ENCODE measurements at regions not wholly inside any gene's neighbourhood (a gene's known extent, or its start where the extent isn't known, plus 50 kb on each side); places are given as distances from the start of the nearest gene placed in this dataset.

DNA sequence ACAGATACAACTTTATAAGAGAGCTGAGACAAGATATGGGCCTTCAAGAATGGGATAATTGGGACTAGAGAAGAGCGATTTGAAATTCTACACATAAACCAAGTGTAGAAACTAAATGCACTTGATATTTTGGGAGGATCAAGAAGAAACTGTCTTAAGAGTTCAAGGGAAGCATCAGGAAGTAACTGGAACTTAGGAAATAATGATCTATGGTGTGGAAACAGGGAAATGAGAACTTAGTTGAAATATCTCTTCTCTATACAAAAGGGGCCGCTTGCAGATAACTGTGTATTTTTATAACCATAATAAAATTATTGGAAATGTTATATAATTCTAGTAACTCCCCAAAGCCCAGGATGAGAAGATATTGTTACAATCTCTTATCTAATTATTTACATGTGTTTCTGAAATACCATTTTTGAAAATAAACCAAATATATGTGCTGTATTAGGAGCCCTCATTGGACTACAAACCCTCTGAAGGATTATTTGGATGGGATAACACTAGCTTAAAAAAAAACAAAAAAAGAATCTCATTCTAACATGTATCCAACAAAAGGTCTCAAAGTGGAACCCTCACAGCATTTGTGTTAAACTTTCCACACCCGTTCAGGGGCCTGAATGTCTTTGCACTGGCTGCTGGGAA is 84.7 kb upstream of the FLRT2 start:
- no peaks in the 10 kb centered on the region for H3K27me3 Mint-ChIP-seq
- no peak overlapping the region for H3K27ac Mint-ChIP-seq

GRCh38 chr14:85447883-85448282 is 82.1 kb upstream of the FLRT2 start:
- ATAC-seq: no peak
- no peaks in the 10 kb centered on the region for H3K27me3 Mint-ChIP-seq
- H3K4me1 Mint-ChIP-seq: no peaks in the 10 kb centered on the region
- no peak overlapping the region for H3K27ac Mint-ChIP-seq
- no peaks in the 10 kb centered on the region for H3K36me3 Mint-ChIP-seq
- no peak overlapping the region for H3K4me3 Mint-ChIP-seq
- peaks cover 3% of the 10 kb centered on the region for H3K9me3 Mint-ChIP-seq

More for the DNA sequence above, 84.7 kb upstream of the FLRT2 start:
- peaks cover 3% of the 10 kb centered on the region for H3K9me3 Mint-ChIP-seq
- ATAC-seq: no peak
- no peaks in the 10 kb centered on the region for H3K36me3 Mint-ChIP-seq
- no peaks in the 10 kb centered on the region for H3K4me1 Mint-ChIP-seq
- no peak overlapping the region for H3K4me3 Mint-ChIP-seq

DNA sequence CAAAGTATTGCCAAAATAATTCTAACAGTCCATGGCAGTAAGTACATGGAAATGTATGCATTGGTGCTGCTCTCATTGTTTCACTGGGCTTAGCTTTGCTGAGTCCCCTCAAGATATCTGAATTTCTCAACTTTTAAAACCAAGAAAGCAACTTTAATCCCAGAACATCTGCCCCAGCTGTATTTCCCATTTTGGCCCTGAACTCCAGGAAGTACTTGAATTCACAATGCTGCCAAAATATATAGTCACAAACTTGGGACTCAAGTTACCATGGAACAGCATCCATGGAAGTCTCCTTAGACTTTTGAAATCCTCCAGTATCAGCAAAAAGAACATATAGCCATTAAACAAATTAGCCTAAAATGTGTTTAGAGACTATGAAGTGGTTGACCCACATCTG is 78.5 kb upstream of the FLRT2 start:
- Mint-ChIP-seq H3K27ac (no peak overlapping the region), H3K36me3 (no peaks in the 10 kb centered on the region), H3K4me1 (no peaks in the 10 kb centered on the region), H3K4me3 (no peak overlapping the region), H3K9me3 (peaks cover 3% of the 10 kb centered on the region), H3K27me3 (no peaks in the 10 kb centered on the region)
- ATAC-seq: no peak

DNA sequence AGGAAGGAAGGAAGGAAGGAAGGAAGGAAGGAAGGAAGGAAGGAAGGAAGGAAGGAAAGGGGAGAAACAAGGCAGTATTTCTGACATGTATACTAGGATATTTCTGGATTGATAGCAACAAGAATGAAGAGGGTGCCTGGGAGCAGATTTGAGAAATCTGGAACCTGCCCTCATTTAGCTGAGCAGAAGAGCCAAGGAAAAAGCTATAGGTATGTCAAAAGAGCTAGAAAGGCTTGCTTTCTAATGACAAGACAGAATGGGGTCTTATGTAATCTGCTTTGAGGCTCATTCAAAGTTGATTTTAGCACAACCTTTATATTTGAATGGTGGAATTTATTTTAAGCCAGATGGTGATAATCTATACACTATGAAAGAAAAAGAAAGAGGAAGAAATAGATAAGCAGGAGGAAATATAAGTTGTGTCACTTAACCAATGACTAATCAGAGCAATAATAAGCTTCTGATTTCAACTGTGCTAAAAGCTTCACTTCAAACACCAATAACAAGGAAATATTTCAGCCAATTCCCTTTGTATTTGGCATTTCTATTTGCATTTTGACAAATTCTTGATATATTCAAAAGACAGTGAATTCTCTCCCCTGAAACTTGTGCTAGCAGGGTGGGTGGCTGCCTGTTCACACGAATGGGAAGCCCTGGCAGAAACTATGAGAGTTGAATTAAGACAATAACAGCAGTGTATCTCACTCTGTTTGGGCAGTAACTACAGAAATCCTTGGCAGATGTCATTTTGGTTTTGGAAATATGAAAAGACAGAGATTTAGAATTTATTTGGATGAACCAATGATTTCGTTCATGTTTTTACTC is 76.3 kb upstream of the FLRT2 start:
- Mint-ChIP-seq H3K4me3 (no peak overlapping the region), H3K36me3 (no peaks in the 10 kb centered on the region), H3K27ac (no peak overlapping the region), H3K27me3 (no peaks in the 10 kb centered on the region), H3K4me1 (no peaks in the 10 kb centered on the region), H3K9me3 (peaks cover 3% of the 10 kb centered on the region)
- ATAC-seq: no peak

GRCh38 chr14:85454226-85454813 is 75.6 kb upstream of the FLRT2 start:
- ATAC-seq: no peak
- Mint-ChIP-seq H3K4me3 (no peak overlapping the region), H3K4me1 (no peaks in the 10 kb centered on the region), H3K27ac (no peak overlapping the region), H3K27me3 (no peaks in the 10 kb centered on the region), H3K36me3 (no peaks in the 10 kb centered on the region), H3K9me3 (peaks cover 3% of the 10 kb centered on the region)

DNA sequence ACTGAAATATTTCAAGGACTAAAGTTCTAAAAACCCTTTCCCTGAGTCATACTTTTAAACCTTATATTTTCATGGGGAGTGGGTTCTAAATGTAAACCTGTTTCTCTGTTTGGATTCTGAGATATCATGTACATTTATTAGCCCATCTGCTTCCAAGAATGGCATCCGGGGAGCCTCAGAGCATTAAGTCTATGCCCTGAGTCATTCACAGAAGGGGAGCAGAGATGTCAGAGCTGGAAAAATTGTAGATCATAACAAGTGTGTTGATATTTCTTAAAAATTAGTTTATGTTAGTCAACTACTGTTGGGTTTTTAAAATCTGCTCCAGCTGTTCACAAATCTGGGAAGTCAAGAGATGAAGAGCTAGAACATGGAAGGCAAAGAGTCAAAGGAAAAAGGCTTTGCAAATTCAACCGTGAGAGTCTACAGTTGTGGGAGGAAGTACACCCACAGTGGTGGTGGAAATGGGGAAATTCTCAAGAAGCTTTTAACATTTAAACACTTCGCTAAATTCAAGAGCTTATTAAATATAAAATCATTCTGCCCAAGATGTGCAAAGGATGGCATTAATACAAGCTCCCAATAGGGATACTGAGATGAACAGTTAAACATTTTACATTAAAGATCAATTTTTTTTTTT is 70.5 kb upstream of the FLRT2 start:
- no peaks in the 10 kb centered on the region for H3K27me3 Mint-ChIP-seq
- H3K27ac Mint-ChIP-seq: no peak overlapping the region
- ATAC-seq: no peak
- no peaks in the 10 kb centered on the region for H3K36me3 Mint-ChIP-seq
- H3K4me3 Mint-ChIP-seq: no peak overlapping the region
- H3K4me1 Mint-ChIP-seq: no peaks in the 10 kb centered on the region
- no peaks in the 10 kb centered on the region for H3K9me3 Mint-ChIP-seq

GRCh38 chr14:85461432-85462133 is 68.4 kb upstream of the FLRT2 start:
- Mint-ChIP-seq H3K27me3 (no peaks in the 10 kb centered on the region), H3K27ac (no peak overlapping the region), H3K4me1 (no peaks in the 10 kb centered on the region), H3K36me3 (no peaks in the 10 kb centered on the region), H3K4me3 (no peak overlapping the region), H3K9me3 (peaks cover 5% of the 10 kb centered on the region)
- ATAC-seq: no peak

GRCh38 chr14:85463512-85463911 is 66.4 kb upstream of the FLRT2 start:
- Mint-ChIP-seq H3K36me3 (no peaks in the 10 kb centered on the region), H3K9me3 (peaks cover 11% of the 10 kb centered on the region), H3K27me3 (no peaks in the 10 kb centered on the region), H3K4me1 (no peaks in the 10 kb centered on the region), H3K4me3 (no peak overlapping the region), H3K27ac (no peak overlapping the region)
- no peak for ATAC-seq

DNA sequence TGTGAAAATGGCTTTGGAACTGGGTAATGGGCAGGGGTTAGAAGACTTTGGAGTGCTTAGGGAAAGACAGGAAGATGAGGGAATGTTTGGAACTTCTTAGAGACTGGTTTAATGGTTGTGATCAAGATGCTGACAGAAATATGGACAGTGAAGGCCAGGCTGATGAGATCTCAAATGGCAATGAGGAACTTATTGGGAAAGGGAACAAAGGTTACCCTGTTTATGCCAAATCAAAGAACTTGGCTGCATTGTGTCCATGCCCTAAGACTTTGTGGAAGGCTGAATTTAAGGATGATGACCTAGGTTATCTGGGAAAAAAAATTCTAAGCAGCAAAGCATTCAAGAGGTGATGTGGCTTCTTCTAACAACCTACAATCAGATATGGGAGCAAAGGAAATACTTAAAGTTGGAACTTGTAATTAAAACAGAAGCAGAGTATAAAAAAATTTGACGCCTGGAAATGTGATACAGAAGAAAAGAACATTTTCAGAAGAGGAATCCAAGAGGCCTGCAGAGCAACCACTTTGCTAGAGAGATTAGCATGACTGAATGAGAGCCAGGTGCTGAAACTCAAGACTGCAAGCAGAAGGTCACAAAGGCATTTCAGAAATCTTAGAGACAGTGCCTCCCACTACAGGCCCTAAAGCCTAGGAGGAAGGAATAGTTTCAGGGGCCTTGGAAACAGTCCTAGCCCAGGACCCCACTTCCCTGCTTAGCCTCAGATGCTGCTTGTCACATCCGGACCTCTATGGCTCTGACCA is 65.6 kb upstream of the FLRT2 start:
- Mint-ChIP-seq H3K9me3 (peaks cover 11% of the 10 kb centered on the region), H3K27ac (no peak overlapping the region), H3K27me3 (no peaks in the 10 kb centered on the region), H3K36me3 (no peaks in the 10 kb centered on the region), H3K4me3 (no peak overlapping the region), H3K4me1 (no peaks in the 10 kb centered on the region)
- ATAC-seq: no peak

DNA sequence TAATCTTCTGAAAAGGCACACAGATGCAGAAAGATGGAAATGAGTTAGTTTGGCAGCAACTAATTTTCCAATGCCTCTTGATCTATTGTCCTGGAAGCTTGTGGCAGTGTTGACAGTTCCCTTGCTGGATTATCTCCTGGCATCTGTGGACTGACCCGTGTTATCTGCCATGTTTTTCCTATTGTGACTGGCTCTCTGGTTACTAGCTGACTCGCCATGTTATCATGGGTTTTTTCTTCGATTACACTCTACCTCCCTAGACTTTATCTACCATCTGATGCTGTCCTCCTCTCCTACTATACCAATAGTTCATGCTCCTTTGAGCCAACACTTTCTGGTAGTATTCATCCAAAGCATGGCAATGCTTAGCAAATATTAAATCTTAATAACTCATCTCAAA is 63.3 kb upstream of the FLRT2 start:
- Mint-ChIP-seq H3K9me3 (peaks cover 11% of the 10 kb centered on the region), H3K36me3 (no peaks in the 10 kb centered on the region), H3K4me3 (no peak overlapping the region), H3K27ac (no peak overlapping the region), H3K4me1 (no peaks in the 10 kb centered on the region), H3K27me3 (no peaks in the 10 kb centered on the region)
- no peak for ATAC-seq

- Mint-ChIP-seq H3K9me3 (peaks cover 11% of the 10 kb centered on the region), H3K4me3 (no peak overlapping the region), H3K27me3 (no peaks in the 10 kb centered on the region), H3K4me1 (no peaks in the 10 kb centered on the region), H3K27ac (no peak overlapping the region), H3K36me3 (no peaks in the 10 kb centered on the region)
- ATAC-seq: no peak
These were observed 61.1 kb upstream of the FLRT2 start for GRCh38 chr14:85468816-85469215.

DNA sequence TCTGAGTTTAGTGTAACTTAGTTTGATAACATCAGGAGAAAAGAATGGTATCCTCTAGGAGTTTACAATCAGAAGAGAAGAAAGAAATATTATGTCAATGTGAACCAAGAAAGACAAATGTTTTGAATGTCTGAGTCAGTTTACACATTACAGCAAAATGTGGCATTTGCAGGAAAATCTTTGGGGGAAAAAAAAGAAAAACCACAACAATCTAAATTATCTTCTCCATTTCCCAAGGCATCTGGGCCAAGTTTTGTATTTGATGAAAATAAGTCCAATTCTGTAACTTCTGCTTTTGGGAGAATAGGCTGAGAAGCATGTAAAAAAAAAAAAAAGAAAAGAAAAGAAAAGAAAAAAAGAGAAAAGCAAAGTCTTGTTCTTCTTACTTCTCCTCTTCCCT is 58.8 kb upstream of the FLRT2 start:
- no peak overlapping the region for H3K27ac Mint-ChIP-seq
- H3K4me3 Mint-ChIP-seq: no peak overlapping the region
- H3K4me1 Mint-ChIP-seq: no peaks in the 10 kb centered on the region
- ATAC-seq: no peak
- no peaks in the 10 kb centered on the region for H3K36me3 Mint-ChIP-seq
- H3K27me3 Mint-ChIP-seq: no peaks in the 10 kb centered on the region
- H3K9me3 Mint-ChIP-seq: peaks cover 6% of the 10 kb centered on the region

- H3K9me3 Mint-ChIP-seq: peaks cover 4% of the 10 kb centered on the region
These were observed 58.2 kb upstream of the FLRT2 start for GRCh38 chr14:85471744-85472143.

GRCh38 chr14:85474431-85474830 is 55.5 kb upstream of the FLRT2 start:
- Mint-ChIP-seq H3K27ac (no peak overlapping the region), H3K4me3 (no peak overlapping the region), H3K9me3 (no peaks in the 10 kb centered on the region), H3K4me1 (no peaks in the 10 kb centered on the region), H3K27me3 (no peaks in the 10 kb centered on the region), H3K36me3 (no peaks in the 10 kb centered on the region)
- ATAC-seq: no peak

More at GRCh38 chr14:85471744-85472143, 58.2 kb upstream of the FLRT2 start:
- H3K4me3 Mint-ChIP-seq: no peak overlapping the region
- no peak for ATAC-seq
- H3K27me3 Mint-ChIP-seq: no peaks in the 10 kb centered on the region
- no peaks in the 10 kb centered on the region for H3K36me3 Mint-ChIP-seq
- H3K27ac Mint-ChIP-seq: no peak overlapping the region
- no peaks in the 10 kb centered on the region for H3K4me1 Mint-ChIP-seq

Data from stimulated activated memory B cell treated with anti-CD40 and anti-IgM and Interleukin-4, amounts not matched to agents 10 μg/mL and 1 μg/mL and 100 μg/mL, for 72 hours (primary cell).